GM12878 (cell line): ENCODE measurements at regions not wholly inside any gene's neighbourhood (a gene's known extent, or its start where the extent isn't known, plus 50 kb on each side); places are given as distances from the start of the nearest gene placed in this dataset.
"Not testable (repeated sequence)": the region's sequence is repeated elsewhere in the genome, so short reads cannot be mapped to it uniquely, and the experiment has no call there.

ENCODE experiments used
- ATAC-seq: fragments of 200-7000 bp; cut with Tn5 transposase; 3 replicates; pipeline ENCODE4 v1.9.1; 2020; ENCODE audit warnings: mild to moderate bottlenecking, moderate library complexity
- BruUV-seq: library from RNA; stranded (reverse); fragments of 400-500 nt; replicated peaks from 2 replicates; lab custom pipeline; 2021; lab: Mats Ljungman, UMichigan
- CTCF ChIA-PET: fragments of 300-600 bp; sonication (Branson Sonifier 250); formaldehyde crosslinking; extraction: SDS; loops from one replicate; lab custom pipeline; 2021; ENCODE audit warnings: inconsistent platforms; lab: Yijun Ruan, JAX
- POLR2A ChIA-PET: fragments of 350-600 bp; formaldehyde crosslinking; extraction: SDS; loops from one replicate; lab custom pipeline; 2021; ENCODE audit warnings: inconsistent platforms; lab: Charles Lee
- RAD21 ChIA-PET: fragments of 300-600 bp; sonication (Branson Sonifier 250); formaldehyde crosslinking; loops from one replicate; lab custom pipeline; 2023; ENCODE audit warnings: antibody characterized with exemption; ENCODE audit not compliant: unreplicated experiment; lab: Charles Lee
- SMC1A ChIA-PET: fragments of 300-600 bp; sonication (Branson Sonifier 250); formaldehyde crosslinking; loops from one replicate; lab custom pipeline; 2023; ENCODE audit not compliant: unreplicated experiment, uncharacterized antibody; lab: Charles Lee
- DNase-seq: peaks from one replicate; pipeline ENCODE4 v3.0.0-alpha.2; 2011; ENCODE audit warnings: low read depth, low spot score
- FAIRE-seq: peaks from 3 replicates; lab custom pipeline; 2011; peaks lifted over from hg19 to GRCh38; lab: Jason Lieb, UNC
- H2AFZ ChIP-seq: 2 replicates; pipeline ENCODE4 v1.6.0; 2011; ENCODE audit warnings: low read depth, low read length, control low read depth; ENCODE audit not compliant: control insufficient read depth
- H3K27ac ChIP-seq: 2 replicates; pipeline ENCODE4 v1.5.1; 2011; ENCODE audit warnings: control low read depth; ENCODE audit not compliant: control insufficient read depth, insufficient read depth
- H3K27me3 ChIP-seq, 2 experiments: replicated peaks in 1 of 2; 2 replicates each; pipeline versions ENCODE4 v1.6.0 to v1.6.1; 2011; ENCODE audit warnings: low read length in 1 of 2; ENCODE audit not compliant: control insufficient read depth in 2 of 2, insufficient read depth in 2 of 2
- H3K36me3 ChIP-seq, 2 experiments: 2 replicates each; pipeline ENCODE4 v1.5.1; 2011; ENCODE audit warnings: low read length in 1 of 2; ENCODE audit not compliant: control insufficient read depth in 2 of 2, insufficient read depth in 2 of 2
- H3K4me1 ChIP-seq: 2 replicates; pipeline ENCODE4 v1.6.1; 2011; ENCODE audit warnings: mild to moderate bottlenecking, low read length, moderate library complexity, mixed read lengths; ENCODE audit not compliant: control insufficient read depth, insufficient read depth
- H3K4me2 ChIP-seq: 2 replicates; pipeline ENCODE4 v1.6.0; 2011; ENCODE audit warnings: control low read depth; ENCODE audit not compliant: control insufficient read depth, insufficient read depth
- H3K4me3 ChIP-seq: fragments of 200-600 bp; sonication (generic); 2 replicates; pipeline ENCODE4 v1.5.1; 2016
- H3K79me2 ChIP-seq: 2 replicates; pipeline ENCODE4 v1.6.0; 2011; ENCODE audit warnings: low read length; ENCODE audit not compliant: control insufficient read depth, insufficient read depth
- H3K9ac ChIP-seq: 2 replicates; pipeline ENCODE4 v1.8.0; 2011; ENCODE audit warnings: low read length, control low read depth, mixed read lengths; ENCODE audit not compliant: control insufficient read depth, insufficient read depth
- H3K9me3 ChIP-seq: replicated peaks from 3 replicates; pipeline ENCODE4 v1.5.1; 2011; ENCODE audit warnings: mild to moderate bottlenecking, low read length; ENCODE audit not compliant: control insufficient read depth, insufficient read depth
- H4K20me1 ChIP-seq: 2 replicates; pipeline ENCODE4 v1.6.0; 2011; ENCODE audit not compliant: control insufficient read depth, insufficient read depth
- BRCA1 ChIP-seq: IDR thresholded peaks from 2 replicates; pipeline ENCODE4 v1.6.1; 2011; ENCODE audit warnings: low read depth, low read length, improper control_type of control experiment
- NBN ChIP-seq: fragments of 450-650 bp; IDR thresholded peaks from 2 replicates; pipeline ENCODE4 v1.6.1; 2016
- POU2F2 ChIP-seq: IDR thresholded peaks from 3 replicates; pipeline ENCODE4 v1.6.1; 2011; ENCODE audit warnings: low read depth, mild to moderate bottlenecking, low read length, borderline replicate concordance
- SIX5 ChIP-seq: IDR thresholded peaks from 2 replicates; pipeline ENCODE4 v1.6.1; 2011; ENCODE audit warnings: mild to moderate bottlenecking, low read depth, low read length, moderate library complexity; ENCODE audit not compliant: severe bottlenecking
- SREBF1 ChIP-seq: IDR thresholded peaks from 2 replicates; pipeline ENCODE4 v1.6.1; 2012; ENCODE audit warnings: mild to moderate bottlenecking, low read length
- TARDBP ChIP-seq: IDR thresholded peaks from 2 replicates; pipeline ENCODE4 v1.6.1; 2016; ENCODE audit warnings: borderline replicate concordance
- YBX1 ChIP-seq: fragments of 450-650 bp; IDR thresholded peaks from 2 replicates; pipeline ENCODE4 v1.6.1; 2016; ENCODE audit warnings: antibody characterized with exemption
- WGBS: methylation state at CpG from one replicate; pipeline ENCODE4 v1.1.6; 2016; ENCODE audit warnings: low lambda C conversion rate; ENCODE audit not compliant: insufficient replicate concordance, insufficient coverage; ENCODE audit errors: missing lambda C conversion rate; 5-methylcytosine and 5-hydroxymethylcytosine counted together
- in situ Hi-C: fragments of 300-500 bp; cut with MboI; formaldehyde crosslinking; loops from 9 replicates; pipeline ENCODE4 v1.14.3; 2018; ENCODE audit warnings: mixed read lengths
- intact Hi-C: fragments of 100-400 bp; cut with micrococcal nuclease; formaldehyde crosslinking; loops from one replicate; pipeline ENCODE4 v1.14.2; 2022; ENCODE audit not compliant: unreplicated experiment

DNA sequence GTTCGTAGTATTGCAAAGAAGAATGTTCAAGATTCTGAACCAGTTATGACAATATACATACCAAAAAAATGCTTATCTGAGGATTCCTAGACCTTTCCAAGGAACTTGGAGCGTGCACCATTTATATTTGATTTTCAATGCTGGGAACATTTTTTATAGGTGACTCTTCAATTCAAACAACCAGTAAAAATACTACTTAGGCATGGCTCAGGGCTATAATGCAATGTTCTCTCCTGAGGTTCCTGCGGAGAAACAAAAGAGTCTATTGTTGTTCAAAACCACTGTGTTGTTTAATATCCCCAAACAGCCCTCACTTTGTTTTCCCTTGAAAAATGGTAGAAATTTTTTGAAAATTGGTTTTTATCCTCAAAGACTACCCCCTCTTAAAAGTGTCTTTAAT is 335.7 kb upstream of the IZUMO3 start (continued):
- TF ChIP-seq POU2F2, result no peak
- TF ChIP-seq BRCA1, result no peak
- no peak for TF ChIP-seq SREBF1

DNA sequence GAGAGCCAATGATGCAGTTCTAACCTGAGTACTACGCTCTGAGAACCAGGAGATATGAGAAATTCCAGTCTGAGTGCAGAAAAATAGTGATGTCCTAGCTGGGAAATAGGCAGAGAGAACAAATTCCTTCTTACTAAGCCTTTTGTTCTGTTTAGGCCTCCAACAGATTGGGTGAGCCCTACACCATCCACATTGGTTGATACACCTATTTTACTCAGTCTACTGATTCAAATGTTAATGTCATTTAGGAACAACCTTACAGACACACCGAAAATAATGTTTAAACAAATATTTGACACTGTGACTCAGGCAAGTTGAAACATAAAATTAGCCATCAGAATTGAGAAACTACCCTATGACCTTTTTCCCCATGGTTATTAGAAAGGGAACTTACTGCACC is 333.9 kb upstream of the IZUMO3 start:
- WGBS, result 2% methylated on average over 2 of the region's 2 CpGs
- intact Hi-C loops, result no loop called here
- no TSS peak for BruUV-seq

GRCh38 chr9:24856601-24857000 is 310.9 kb upstream of the IZUMO3 start:
- H4K20me1 ChIP-seq, H3K9me3 ChIP-seq, FAIRE-seq, H3K36me3 ChIP-seq, H3K9ac ChIP-seq, CTCF ChIA-PET, H2AFZ ChIP-seq, ATAC-seq, DNase-seq, H3K4me3 ChIP-seq, H3K4me1 ChIP-seq, BruUV-seq, H3K79me2 ChIP-seq, H3K27me3 ChIP-seq, in situ Hi-C loops, POLR2A ChIA-PET, H3K27ac ChIP-seq, intact Hi-C loops, RAD21 ChIA-PET, H3K4me2 ChIP-seq: not testable (repeated sequence)
- SMC1A ChIA-PET, result interaction anchor here (0.9 to 1.4 kb wide), 2 partner anchors 20 kb away, joined by 3 to 4 read pairs; no protein-coding TSS in a partner anchor
- WGBS, result 0% methylated on average over 1 of the region's 1 CpG

More for the DNA sequence above, 333.9 kb upstream of the IZUMO3 start:
- H2AFZ ChIP-seq, result no peak overlapping the region
- FAIRE-seq (no peak), ATAC-seq (no peak), DNase-seq (no peak)
- no peak overlapping the region for H3K4me2 ChIP-seq
- ChIA-PET RAD21 (no interaction called here), POLR2A (no interaction called here), CTCF (no interaction called here), SMC1A (no interaction called here)
- no peaks in the 10 kb centered on the region for H3K79me2 ChIP-seq
- in situ Hi-C loops, result loop anchor here (25.0 kb wide), 1 partner anchor 92 kb away; no protein-coding TSS in a partner anchor
- no peak overlapping the region for H3K9ac ChIP-seq
- no peaks in the 10 kb centered on the region for H3K27me3 ChIP-seq
- no peaks in the 10 kb centered on the region for H3K9me3 ChIP-seq
- no peak overlapping the region for H3K27ac ChIP-seq
- no peaks in the 10 kb centered on the region for H4K20me1 ChIP-seq
- H3K36me3 ChIP-seq, result no peaks in the 10 kb centered on the region
- H3K4me3 ChIP-seq, result no peak overlapping the region
- TF ChIP-seq YBX1 (no peak), NBN (no peak), SIX5 (no peak), TARDBP (no peak)
- H3K4me1 ChIP-seq, result no peaks in the 10 kb centered on the region
